NCI-H1105 (cell line): ENCODE measurements at regions not wholly inside any gene's neighbourhood (a gene's known extent, or its start where the extent isn't known, plus 50 kb on each side); places are given as distances from the start of the nearest gene placed in this dataset.
"Not testable (repeated sequence)": the region's sequence is repeated elsewhere in the genome, so short reads cannot be mapped to it uniquely, and the experiment has no call there.

ENCODE experiments used
- DNase-seq: peaks from one replicate; lab custom pipeline; 2025; lab: John Stamatoyannopoulos, UW

DNA sequence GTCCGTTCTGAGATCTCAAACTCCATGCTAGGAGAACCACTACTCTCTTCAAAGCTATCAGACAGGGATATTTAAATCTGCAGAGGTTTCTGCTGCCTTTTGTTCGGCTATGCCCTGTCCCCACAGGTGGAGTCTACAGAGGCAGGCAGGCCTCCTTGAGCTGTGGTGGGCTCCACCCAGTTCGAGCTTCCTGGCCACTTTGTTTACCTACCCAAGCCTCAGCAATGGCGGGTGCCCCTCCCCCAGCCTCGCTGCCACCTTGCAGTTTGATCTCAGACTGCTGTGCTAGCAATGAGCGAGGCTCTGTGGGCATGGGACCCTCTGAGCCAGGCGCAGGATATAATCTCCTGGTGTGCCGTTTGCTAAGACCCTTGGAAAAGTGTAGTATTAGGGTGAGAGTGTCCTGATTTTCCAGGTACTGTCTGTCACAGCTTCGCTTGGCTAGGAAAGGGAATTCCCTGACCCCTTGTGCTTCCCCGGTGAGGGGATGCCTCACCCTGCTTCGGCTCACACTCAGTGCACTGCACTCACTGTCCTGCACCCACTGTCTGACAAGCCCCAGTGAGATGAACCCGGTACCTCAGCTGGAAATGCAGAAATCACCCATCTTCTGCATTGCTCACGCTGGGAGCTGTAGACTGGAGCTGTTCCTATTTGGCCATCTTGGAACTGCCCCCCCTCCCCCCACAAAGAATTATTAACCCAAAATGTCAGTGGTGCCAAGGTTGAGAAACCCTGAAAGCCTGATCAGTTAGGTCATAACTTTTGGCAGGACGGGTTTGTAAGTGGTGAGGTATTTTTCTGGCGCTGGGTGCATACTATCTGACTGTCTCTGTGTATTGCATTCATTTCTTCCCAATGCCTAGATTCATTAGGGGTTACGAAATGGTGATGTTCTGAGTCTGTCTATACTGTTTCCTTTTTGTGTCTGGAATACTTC, 181.4 kb downstream of the TEX29 start:
- not testable (repeated sequence) for DNase-seq

GRCh38 chr13:111502957-111503356, 182.5 kb downstream of the TEX29 start:
- DNase-seq, result no peak

GRCh38 chr13:111503376-111503775, 182.9 kb downstream of the TEX29 start:
- DNase-seq, result no peak

- DNase-seq, result no peak
Observed at GRCh38 chr13:111503905-111504695, 183.7 kb downstream of the TEX29 start.

DNA sequence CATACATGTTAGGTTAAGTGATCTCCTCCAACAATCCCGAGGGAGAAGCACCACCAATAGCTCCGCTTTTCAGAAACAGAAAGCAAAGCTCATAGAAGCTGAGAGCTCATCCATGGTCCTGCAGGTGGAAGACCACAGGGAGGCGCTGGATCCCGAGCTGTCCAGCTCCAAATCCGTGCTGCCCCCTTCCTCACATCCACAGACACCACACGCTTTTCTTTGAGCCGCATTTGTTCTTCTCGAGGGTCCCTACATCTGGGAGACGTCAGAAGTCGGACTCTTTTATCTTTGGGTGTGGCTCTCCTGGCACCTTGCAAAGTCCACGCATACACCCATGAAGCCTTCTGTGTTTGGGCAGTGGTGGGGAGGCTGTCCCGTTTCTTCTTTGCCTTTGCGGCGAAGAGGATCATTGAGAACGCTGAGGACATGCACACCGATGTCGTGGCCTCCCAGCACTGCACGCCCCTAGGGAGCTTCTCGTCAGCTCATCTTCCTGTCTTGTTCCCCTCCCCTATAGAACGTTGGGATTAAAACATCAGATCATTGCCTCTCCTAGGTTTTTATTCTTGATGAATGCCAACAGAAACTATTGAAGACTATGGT, 184.8 kb downstream of the TEX29 start:
- no peak for DNase-seq

GRCh38 chr13:111506125-111506524, 185.7 kb downstream of the TEX29 start:
- DNase-seq, result no peak

DNA sequence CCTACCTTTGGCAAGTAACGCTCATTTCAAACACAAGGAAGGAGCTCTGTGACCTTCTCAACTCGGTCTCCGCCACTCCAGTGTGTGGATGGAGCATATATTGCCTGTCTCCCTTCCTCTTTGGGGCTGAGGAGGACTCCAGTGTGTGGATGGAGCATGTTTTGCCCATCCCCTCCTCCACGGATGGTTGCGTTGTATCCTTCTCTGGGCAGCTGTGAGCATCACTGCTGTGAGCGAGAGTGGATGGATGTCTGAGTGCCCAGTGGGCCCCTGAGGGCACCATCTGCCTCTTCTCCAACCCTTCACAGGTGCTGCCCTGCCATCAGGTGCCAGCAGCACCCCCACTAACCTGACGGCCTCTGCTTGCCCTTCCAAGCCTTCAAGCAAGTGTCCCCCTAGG, 186.2 kb downstream of the TEX29 start:
- DNase-seq, result no peak

GRCh38 chr13:111508164-111508870, 187.9 kb downstream of the TEX29 start:
- no peak for DNase-seq

- no peak for DNase-seq
Observed at GRCh38 chr13:111508902-111509509, 188.6 kb downstream of the TEX29 start.

DNA sequence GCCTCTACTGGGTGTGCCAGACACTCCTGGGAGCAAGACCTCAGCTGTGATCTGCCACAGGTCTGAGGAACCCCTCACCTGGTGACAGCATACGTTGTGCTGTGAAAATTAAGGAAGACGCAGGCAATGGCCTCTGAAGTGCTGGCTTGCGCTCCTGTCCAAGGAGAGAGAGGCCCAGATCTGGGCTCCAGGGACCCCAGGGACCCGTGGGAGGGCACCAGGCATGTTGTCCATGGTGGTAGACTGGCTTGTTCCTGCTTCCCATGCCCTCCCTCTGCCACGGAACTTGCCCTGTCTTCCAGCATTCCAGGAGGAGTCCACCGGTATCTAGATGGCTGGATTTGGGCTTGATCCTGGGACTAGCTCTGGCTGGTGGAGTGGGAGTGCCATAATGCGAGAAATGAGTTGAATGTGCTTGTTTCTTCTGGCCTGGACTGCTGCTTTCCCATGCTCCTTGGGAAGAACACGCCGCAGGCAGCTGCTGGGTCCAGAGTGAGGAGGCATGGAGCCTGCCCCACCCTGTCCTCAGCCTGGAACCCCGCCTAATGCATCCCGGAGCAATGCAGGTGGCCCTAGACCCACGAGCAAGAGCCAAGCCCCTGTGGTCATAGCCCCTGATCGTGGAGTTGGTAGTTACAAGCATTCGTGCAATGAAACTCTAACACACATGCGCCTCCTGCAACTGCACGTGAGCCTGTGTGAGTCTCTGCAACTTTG, 190.2 kb downstream of the TEX29 start:
- no peak for DNase-seq

DNA sequence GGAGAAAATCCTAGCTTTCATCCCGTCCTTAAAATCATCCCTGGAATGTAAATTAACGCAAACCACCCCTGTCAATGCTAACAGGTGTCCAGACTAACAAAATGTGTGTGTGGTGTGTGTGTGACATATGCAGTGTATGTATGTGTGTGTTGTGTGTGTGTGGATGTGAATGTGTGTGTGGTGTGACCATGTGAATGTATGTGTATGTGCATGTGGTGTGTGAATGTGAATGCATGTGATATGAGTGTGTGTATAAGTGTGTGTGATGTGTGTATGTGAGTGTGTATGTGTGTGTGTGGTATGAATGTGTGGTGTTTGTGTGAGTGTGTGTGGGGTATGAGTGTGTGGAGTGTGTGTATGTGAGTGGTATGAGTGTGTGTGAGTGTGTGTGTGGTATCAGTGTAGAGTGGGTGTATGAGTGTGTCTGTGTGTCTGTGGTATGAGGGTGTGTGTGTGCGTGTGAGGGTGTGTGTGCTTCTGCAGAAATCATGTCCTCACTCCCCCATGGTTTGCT, 190.8 kb downstream of the TEX29 start:
- DNase-seq, result no peak

DNA sequence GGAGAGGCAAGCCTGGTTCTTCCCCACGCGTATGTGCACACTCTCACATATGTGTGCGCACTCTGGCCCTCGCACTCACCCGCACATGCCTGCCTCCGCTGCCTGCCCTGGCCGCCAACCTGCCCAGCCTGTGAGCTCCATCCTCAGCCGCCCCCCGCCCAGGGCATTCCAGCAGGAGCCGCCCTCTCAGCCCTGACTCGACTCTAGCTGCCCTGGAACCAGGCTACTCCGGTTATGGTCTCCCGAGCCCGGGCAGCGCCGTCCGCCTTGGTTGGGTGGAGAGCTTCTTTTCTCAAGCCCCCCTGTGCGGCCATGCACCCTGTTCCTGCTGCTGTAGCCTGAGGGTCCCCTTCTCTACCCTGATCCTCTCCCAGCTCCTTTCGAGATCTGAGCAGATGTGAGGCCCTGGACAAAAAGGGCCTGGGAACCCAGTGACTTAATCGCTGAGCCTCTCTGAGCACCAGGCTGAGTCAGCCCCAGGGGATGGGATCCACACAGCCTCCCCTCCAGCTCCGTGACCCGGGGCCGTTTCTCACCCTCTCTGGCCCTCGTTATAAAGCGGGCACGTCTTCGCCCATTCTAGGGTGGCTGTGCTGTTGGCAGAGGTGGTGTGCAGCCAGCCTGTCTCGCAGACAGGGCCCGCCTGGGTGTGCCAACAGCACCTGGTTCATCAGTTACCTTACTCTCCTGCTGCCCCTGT, 191.5 kb downstream of the TEX29 start:
- no peak for DNase-seq

DNA sequence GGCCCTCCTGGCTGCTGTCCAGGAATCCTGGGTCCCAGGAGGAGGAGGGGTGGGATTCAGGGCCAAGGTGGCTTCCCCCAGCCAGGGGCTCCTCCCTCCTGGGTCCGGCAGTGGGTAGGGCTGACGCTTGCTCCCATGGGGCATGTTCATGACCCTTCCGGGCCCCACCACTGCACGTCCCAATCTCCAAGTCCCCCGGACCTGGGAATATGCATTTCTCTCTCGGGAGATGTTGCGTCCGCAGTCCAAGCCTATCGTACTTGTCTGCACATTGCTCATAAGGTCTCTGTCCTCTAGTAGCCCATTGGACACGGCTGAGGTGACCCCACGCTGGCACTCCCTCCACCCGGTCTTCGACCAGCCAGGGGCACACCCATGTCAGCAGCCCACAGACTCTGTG, 192.3 kb downstream of the TEX29 start:
- DNase-seq, result no peak

DNA sequence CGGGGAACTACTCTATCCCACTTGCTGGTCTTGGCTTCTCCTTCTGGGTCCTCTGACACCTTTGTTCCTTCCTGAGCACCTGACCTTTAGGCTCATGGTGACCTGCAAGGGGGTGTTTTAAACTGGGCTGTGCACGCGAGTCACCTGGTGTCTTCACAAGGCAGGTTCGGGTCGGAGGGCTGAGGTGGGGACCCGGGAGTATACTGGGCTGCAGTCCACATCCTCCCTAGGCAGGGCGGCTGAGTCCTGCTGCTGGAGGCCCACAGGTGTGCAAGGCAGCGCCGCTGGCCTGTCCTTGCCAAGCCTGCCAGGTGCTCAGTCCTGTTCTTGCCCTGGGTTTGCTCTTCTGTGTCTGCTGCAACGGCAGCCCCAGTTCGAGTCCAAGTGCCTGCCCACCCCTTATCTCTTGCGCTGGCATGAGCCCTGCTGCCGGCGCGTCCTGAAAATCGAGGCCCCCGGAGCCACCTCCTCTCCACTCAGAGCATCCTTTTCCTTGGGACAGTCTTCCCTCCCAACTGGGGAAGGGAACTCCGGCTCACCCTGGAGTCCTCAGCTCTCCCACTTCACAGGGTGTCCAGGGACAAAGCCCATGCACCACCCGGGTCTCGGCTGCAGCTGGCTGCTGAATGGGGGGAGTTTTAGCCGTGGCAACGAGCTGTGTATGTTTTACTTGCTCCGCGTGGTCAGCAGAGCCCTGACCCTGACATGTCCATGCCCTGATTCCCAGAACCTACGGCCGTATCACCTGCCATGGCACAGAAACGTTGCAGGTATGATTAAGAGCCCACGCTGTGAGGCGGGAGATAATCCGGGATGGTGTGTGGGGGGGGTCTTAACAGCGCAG, 193.5 kb downstream of the TEX29 start:
- DNase-seq, result no peak

- DNase-seq, result no peak
Observed at GRCh38 chr13:111514610-111515306, 194.3 kb downstream of the TEX29 start.

DNA sequence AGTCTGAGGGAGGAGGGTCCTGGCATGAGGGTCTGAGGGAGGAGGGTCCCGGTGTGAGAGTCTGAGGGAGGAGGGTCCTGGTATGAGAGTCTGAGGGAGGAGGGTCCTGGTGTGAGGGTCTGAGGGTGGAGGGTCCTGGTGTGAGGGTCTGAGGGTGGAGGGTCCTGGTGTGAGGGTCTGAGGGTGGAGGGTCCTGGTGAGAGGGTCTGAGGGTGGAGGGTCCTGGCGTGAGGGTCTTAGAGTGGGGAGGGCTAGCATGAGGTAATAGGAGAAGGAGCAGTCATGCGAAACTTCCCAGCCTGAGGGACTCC, 194.8 kb downstream of the TEX29 start:
- no peak for DNase-seq

GRCh38 chr13:111515635-111516034, 195.2 kb downstream of the TEX29 start:
- DNase-seq, result no peak

DNA sequence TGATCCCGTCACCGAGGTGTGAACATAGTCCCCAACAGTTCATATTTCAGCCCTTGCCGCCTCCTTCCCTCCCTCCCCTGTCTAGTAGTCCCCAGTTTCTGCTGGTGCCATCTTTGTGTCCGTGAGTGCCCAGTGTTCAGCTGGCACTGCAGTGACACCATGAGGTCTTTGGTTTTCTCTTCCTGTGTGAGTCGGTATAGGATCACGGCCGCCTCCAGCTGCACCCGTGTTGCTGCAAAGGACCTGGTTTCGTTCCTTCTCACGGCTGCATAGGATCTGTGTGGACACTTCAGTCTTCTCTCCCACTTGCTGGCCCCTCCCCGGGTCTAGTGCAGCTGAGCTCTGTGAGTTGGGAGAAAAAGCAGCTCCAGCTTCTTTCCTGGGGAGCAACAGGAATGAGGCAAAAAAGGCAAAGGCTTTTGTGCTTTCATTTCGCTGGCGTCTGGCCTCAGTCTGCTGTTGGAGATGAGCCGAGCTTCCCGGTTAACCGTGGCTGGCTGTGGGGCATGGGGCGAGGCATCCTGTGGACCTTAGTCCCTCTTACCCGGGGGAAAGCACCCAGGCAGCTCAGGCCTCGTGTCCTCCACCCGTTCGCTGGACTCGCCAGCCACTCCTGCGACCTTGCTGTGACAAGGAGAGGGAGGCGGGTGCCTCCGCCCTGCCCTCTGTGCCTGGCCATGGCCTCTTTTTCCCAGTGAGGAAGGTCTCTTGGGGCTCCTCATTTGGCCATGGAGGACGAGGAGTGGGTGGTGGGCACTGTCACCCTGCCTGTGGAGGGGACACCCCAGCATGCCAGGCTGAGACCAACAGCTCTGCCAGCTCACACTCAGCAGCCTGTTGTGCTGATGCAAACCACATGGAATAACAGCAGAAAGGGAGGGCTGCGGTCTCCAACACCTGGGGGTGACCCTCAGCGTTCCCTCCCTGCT, 196.5 kb downstream of the TEX29 start:
- no peak for DNase-seq
